GM21381 (cell line): ENCODE measurements at regions not wholly inside any gene's neighbourhood (a gene's known extent, or its start where the extent isn't known, plus 50 kb on each side); places are given as distances from the start of the nearest gene placed in this dataset.

Experiments used
- ATAC-seq: cut with Tn5 transposase; IDR thresholded peaks from one replicate; pipeline ENCODE4 v1.9.1; 2021; ENCODE audit warnings: mild to moderate bottlenecking, moderate library complexity; ENCODE audit not compliant: unreplicated experiment

DNA sequence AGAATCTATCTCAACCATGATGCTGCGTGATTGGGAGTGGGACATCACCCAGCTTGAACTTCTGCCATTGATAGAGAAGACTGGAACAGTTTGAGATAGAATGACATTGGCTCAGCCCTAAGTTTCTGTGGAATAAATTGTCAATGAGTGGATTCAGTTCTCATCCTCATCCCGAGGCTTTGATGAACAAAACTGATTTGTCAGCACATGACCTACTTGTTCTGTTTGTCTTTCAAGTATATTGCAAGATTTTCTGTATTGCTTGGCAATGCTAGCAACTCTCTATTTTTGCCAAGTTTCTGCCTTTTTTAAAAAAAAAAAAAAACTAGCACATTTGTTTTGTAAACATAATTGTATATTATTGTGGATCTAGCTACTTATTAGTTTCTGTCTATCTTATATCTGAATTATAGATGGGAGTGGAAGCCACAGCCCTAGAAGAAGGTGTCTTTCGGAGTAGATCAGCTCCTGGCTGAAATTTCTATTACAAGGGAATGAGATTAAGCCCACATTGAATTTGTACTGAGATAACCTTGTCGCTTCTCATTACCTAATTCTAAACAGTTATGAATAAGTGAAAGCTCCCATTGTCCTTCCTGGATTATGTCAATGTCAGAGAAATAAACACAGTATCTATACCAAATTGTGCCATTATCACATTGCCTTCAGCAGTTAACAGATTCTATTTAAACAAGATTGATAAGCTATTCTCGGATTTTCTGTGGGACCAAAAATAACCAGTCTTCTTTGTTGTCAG lies 166.1 kb downstream of the TNFSF13B start:
- no peak for ATAC-seq

DNA sequence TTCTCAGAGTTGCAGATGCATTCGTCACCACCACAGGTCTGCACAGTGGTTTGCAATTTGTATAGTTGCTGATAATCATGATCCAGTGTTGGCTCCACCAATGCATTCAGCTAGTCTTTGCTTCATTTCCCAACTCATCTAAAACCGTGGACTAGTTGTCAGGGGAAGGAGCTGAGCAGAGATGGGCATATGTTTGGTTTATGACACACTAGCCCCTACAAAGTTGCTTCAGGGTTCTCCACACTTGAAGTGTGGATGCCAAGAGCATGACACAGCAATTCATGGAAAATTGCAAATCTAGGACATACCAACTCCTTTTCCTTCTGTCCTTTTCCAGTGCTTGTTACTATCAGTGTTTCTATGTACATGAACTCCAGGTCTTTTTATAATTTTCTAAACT lies 168.0 kb downstream of the TNFSF13B start:
- ATAC-seq: no peak

DNA sequence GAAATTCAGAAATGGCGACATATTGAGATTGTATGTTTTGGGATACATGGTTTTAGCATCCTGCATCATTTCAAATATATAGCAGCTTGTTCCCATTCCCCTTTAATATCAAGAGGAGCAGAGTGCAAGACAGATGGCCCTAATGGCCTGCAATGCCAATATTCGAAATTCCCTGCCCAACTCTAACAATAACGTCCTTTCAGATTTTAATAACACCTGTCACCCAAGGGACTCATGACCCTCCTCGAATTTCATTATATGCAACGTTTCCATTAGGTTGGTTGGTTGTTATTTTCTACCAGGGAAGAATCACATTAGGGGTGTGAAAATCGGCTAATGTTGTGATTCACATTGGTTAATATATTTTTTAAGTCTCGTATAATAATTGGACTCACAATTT lies 170.0 kb downstream of the TNFSF13B start:
- no peak for ATAC-seq

DNA sequence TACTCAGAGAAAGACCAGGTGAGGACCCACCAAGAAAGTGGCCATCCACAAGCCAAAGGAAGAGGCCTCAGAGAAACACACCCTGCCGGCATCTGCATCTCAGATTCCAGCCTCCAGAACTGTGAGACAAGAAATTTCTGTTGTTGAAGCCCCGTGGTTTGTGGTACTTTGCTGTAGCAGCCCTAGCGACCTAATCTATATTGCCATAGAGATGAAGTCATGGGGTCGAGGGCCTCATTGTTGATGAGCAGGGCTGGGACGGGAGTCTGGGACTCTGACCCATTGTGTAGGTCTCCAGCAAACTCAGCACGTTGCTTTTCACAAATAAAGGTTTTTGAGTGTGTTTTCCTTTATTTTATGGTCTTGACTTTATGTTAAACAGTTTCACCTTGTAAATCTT lies 174.9 kb downstream of the TNFSF13B start:
- no peak for ATAC-seq

- no peak for ATAC-seq
These were observed 179.4 kb downstream of the TNFSF13B start for GRCh38 chr13:108448891-108449290.

DNA sequence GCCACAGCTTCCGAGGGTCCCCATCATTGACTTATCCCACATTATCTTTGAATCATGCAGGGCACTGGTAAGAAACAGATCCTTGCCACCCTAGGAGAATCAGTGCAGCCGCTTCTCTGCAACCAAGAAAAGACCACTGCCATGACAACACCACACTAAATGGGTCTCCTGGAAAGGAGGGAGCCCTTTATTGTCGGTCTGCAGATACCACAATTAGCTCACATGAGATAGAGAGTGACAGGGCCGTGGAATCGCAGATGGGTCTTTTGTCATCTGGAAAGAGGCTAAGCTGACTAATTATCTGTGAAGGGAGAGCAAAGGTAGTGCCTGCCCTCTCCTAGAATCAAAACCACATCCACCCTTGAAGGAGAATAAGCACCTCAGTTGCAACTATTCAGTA lies 178.3 kb upstream of the MYO16 start:
- ATAC-seq: no peak

DNA sequence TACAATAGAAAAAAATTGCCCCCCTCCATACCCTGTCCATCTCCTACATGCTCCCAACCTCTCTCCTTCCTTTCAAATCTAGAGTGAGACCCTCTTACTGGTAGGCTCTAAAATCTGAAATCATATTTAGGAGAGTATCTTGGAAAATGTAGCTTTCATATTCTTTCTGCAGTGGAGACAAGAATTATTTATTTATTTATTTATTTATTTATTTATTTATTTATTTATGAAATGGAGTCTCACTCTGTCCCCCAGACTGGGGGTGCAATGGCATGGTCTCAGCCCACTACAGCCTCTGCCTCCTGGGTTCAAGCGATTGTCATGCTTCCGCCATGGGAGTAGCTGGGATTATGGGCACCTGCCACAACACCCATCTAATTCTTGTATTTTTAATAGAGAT lies 174.1 kb upstream of the MYO16 start:
- ATAC-seq: no peak

- no peak for ATAC-seq
These were observed 169.4 kb upstream of the MYO16 start for GRCh38 chr13:108460043-108460442.

DNA sequence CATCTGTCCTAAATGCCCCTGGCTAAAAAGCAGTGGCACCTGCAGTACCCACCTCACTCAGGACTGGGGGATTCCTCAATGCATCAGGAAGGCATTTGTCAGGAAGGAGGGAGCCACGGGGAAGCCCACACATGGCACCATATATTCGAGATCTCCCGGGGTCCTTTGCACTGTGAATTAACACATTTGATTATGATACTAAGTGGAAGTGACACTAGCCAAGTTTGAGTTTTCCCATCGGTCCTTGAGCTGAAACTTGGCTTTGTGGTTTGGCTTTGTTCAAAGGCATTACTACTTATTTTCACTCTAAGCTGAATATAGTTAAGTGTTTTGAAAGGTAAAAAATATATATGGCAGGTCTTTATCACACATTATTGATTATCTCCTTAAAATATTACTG lies 168.7 kb upstream of the MYO16 start:
- ATAC-seq: no peak

DNA sequence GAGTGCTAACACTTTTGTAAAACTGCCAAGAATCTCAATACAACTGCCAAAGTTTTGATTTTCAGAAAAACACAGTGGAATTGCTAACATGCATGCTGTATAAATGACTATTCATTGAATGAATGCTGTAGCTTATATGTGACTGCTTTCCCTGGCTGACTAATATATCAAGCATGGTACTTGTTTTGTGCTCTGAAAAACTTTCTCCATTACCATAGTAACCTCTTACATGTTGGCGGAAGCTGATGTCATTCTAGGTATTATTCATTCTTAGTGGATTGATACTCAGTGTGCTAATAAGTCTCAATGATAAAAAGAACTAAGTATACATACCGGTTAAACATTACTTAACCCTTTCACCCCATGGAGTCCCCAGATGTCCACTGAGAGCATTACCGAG lies 166.1 kb upstream of the MYO16 start:
- ATAC-seq: no peak

DNA sequence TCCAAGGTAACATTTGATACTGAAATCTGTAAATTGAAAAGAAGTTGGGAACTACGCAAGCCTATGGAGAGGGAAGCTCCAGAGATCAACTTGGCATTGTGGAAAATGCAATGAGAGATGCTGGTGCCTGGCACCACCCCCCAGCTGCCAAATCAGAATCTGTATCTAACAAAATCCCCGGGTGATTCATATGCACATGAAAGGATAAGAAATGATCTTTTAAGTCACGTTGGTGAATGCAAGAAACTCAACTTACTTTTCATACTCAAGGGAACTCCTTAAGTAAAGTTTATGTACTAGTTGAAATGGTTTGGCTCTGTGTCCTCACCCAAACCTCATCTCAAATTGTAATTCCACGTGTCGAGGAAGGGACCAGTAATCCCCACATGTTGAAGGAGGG lies 158.5 kb upstream of the MYO16 start:
- ATAC-seq: no peak

DNA sequence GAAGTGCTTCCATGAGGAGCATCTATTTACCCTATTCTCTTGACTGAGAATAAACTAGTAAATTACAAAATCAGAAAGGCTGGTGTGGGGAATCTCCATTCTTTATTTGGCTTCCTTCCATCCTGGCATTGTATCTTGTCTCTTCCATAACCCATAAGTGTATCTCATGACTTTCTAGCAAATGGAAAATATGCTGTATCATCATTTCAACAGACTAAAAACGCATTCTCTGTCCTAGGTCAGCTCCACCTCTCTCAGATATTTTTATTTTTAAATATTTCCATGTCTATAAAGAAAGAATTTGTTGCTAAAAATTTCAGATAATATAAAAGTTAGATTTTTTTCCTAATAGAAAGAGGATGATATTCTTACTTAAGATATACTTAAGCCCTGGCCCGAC lies 154.2 kb upstream of the MYO16 start:
- ATAC-seq: no peak

DNA sequence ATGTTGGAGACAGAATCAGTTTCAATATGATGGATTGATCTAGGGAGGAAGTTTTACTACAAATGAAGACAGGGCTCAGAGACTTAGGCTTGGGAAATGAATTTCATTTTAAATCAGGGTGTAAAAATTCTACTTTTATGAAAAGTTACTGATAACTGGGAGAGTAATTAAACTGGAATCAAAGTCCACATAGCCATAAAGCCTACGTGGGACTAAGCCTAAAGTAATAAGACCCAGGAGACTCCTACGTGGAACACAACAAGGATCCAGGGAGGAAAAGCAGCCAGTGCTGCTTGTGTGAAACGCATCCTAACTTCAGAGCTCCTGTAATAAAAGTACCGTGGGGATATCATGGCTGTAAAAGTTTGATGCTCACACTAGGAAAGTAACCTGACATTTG lies 152.0 kb upstream of the MYO16 start:
- no peak for ATAC-seq

GRCh38 chr13:108478179-108478578 lies 151.2 kb upstream of the MYO16 start:
- ATAC-seq: no peak

DNA sequence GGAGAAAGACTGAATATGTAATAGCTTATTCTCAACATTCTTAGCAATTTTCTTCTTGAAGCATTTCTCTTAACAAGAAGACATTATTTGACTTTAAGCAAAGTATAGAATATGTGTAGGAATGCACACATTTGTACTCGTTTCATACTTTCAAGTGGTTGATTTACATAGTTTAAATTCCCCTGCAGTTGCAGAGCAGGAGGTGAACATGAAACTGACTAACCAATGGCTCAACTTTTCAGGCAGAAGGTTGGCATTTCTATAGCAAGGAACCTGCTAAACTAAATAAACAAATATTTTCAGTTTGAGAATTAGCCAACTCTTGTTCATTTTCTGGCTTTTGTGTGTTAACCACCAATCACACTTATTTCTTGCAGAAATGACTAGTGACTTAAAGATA lies 145.4 kb upstream of the MYO16 start:
- ATAC-seq: no peak

DNA sequence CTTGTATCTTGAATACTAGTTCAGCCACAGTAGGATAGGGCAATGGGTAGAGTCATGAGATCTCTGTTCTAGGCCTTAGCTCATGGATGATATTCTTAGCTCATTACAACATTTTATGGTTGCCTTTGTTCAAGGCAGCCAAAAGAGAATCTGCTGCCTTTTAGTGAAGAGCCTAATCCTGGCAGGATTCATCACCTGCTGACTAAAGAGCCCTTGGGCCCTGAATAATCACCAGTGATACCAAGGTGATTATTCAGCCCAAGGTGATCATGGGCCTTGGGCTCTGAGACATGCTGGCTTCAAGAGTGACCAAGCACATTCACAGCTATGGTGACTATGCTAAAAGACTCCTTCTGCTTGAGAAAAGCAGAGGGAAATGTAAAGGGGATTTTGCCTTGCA lies 143.3 kb upstream of the MYO16 start:
- ATAC-seq: no peak

- no peak for ATAC-seq
These were observed 134.3 kb upstream of the MYO16 start for GRCh38 chr13:108494991-108495645.

DNA sequence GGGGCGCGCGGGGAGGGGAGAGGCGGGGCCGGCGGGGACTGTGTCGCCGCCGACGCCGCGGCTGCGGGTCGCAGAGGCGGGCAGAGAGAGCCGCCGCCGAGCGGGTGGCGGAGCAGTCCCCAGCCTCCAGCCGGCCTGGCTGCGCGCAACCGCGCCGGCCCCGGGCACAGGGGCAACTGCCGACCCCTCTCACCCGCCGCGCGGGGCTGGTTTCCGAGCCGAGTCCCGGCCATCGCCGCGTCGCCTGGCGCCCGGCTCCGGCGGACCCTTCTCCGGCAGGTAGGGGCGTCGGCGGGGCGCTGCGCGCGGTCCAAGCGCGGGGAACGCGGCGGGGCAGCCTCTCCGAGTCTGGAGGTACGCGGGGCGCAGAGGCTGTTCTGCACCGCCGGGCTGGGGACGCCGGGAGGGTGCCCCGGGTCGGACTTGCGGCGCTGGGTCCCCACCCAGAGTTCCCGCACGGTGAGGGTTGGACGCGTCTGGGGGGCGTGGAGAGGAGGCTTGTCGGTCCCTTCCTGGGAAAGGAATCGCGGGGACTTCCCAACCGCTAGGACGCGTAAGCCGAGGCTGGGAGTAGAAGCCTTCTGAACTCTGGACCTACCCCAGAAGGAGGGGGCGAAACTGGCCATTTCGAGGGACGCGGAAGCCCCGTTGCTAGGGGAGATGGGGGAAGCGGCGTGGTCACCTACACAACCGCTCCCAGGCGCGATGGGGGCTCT lies 133.6 kb upstream of the MYO16 start:
- ATAC-seq: no peak

DNA sequence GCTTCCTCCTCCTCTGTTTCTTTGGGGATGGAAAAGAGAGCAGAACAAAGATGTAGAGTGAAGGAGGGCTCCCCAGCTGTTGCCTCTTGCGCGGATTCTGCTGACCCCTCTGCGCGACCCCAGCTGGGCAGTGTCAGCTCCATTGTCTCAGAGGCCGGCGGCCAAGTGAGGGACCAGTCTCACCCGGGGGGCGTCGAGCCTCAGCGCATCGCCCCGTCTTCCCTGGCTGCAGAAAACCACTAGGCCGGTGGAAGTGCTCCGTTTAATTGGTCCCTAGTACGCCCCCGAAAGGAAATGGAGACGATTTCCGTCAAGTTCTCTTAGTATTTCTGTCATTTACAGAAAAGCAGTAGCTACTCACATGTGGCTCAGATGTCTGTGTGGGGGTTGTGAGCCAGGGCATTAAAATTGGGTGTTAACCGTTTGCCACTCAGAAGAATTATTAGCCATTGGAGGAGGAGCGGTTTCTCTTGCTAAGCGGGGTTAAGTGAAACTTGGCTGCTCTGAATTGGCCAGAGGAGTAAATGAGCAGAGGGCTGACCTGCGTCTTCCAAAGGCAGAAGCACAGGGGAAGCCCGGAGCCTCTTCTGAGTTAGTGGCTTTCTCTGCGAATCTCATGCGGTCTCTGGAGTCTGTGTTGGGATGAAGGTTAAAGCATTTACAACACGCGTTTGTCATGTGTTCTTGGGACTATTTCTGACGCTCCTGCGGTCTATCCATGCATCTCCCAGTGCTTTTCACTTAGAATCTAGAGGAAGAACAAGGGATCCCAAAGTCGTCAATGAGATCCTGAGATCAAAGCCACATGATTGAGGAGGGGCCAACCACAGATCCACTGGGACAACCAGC lies 132.8 kb upstream of the MYO16 start:
- no peak for ATAC-seq

GRCh38 chr13:108500711-108501110 lies 128.7 kb upstream of the MYO16 start:
- no peak for ATAC-seq

DNA sequence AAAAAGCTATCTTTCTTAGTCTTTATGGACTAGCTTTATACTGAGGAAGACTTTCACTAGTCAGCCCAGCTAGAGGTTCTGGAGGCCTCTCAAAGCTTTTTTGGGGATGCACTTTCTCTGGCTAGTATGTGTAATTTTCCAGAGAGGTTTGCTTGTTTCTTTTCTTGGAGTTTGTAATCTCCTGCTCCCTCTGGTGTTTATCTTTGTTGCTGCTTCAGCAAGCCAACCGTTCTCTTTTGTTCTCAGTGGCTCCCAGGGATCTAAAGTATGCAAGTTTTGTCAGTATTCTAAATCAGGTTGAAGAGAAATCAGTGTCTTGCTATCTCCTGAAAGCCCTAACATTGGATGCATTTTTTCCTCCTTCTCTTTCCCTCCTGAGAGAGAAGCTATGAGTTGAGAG lies 121.1 kb upstream of the MYO16 start:
- no peak for ATAC-seq
